C4-2B (cell line): ENCODE measurements at regions not wholly inside any gene's neighbourhood (a gene's known extent, or its start where the extent isn't known, plus 50 kb on each side); places are given as distances from the start of the nearest gene placed in this dataset.

ENCODE experiments used
- H3K27ac ChIP-seq: fragments of 450-650 bp; 2 replicates; pipeline ENCODE4 v1.5.1; 2017
- ZFX ChIP-seq: fragments of 450-650 bp; IDR thresholded peaks from 2 replicates; pipeline ENCODE4 v1.6.1; 2017
- TF ChIP-seq, protein P1 (sequence below): fragments of 450-650 bp; conservative IDR thresholded peaks from 2 replicates; pipeline ENCODE4 v1.5.1; 2017; ENCODE audit warnings: mild to moderate bottlenecking

DNA sequence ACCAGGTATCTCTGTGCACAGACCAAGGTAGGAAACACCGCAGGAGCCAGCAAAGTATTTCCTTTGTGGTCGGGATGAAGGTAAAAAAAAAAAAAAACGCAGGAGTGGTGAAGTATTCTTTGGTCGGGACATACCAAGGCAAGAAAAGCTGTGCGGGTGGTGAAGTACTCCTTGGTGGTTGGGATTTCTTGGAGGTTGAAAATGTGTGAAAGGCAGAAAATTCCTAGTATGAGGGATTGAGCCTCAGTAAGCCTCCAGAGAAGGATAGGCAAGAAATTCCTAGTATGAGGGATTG is 802.6 kb downstream of the PLA2G4A start:
- no peak for TF ChIP-seq ZFX
- TF ChIP-seq, protein P1, sequence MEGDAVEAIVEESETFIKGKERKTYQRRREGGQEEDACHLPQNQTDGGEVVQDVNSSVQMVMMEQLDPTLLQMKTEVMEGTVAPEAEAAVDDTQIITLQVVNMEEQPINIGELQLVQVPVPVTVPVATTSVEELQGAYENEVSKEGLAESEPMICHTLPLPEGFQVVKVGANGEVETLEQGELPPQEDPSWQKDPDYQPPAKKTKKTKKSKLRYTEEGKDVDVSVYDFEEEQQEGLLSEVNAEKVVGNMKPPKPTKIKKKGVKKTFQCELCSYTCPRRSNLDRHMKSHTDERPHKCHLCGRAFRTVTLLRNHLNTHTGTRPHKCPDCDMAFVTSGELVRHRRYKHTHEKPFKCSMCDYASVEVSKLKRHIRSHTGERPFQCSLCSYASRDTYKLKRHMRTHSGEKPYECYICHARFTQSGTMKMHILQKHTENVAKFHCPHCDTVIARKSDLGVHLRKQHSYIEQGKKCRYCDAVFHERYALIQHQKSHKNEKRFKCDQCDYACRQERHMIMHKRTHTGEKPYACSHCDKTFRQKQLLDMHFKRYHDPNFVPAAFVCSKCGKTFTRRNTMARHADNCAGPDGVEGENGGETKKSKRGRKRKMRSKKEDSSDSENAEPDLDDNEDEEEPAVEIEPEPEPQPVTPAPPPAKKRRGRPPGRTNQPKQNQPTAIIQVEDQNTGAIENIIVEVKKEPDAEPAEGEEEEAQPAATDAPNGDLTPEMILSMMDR: no peak
- no peak overlapping the region for H3K27ac ChIP-seq

DNA sequence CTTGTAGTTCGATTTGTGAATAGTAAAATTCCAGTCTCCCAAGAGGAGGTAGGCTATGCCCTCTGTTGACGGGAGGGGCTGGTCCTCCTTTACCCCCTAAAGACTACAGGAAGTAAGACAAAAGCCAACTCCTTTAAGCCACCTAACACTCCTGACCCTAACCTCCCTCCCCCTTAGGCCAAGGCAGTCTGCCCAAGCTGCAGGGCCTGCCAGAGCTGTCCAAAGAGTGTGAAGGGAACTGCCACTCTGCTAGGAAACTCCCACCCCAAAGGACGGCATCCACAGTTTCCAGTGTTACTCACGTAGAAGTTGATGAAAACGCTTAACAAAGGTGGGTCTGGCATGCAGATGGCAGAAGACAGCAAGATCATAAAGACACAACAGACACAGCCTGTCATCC is 803.2 kb downstream of the PLA2G4A start:
- no peak overlapping the region for H3K27ac ChIP-seq
- TF ChIP-seq, protein P1: no peak
- no peak for TF ChIP-seq ZFX

DNA sequence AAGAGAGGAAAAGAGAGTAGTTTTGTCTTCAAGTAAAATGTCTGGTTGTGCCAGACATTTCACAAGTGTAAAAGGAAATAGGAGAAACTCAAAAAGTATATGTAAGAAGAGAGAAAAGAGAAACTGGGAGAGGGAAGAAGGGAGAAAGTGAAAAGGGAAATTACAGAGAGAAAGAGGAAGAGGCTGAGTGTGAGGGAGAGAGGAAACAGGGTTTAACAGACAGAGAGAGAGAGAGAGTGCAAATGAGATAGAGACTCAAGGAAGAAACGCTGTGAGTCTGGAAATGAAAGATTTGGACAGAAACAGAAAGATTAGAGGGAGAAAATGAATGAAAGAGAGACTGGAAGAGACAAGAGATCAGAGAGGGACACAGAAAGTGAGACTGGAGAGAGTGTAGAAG is 806.2 kb downstream of the PLA2G4A start:
- TF ChIP-seq, protein P1: no peak
- TF ChIP-seq ZFX: no peak
- H3K27ac ChIP-seq: no peak overlapping the region

GRCh38 chr1:187638733-187639434 is 810.1 kb downstream of the PLA2G4A start:
- H3K27ac ChIP-seq: no peak overlapping the region
- TF ChIP-seq, protein P1: no peak
- no peak for TF ChIP-seq ZFX

GRCh38 chr1:187641015-187641414 is 812.3 kb downstream of the PLA2G4A start:
- H3K27ac ChIP-seq: no peak overlapping the region
- TF ChIP-seq, protein P1: no peak
- TF ChIP-seq ZFX: no peak

DNA sequence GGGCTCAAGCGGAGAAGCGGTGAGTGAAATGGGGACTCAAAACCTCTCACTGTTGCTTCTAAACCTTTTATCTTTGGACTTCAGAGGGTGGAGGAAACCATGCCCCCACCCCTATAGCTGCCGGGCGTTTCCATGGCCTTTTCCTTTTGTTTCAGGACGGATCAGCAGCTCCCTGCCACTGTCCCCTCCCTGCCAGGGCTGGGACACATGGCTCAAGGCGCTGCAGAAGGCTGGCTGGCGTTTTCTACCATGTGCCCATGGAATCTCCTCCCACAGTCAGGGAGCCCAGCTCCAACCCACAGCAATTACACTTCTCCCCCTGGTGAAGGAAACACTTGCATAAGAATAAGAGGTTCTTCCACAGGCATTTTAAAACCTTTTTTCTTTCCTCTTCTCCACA is 812.7 kb downstream of the PLA2G4A start:
- no peak overlapping the region for H3K27ac ChIP-seq
- no peak for TF ChIP-seq ZFX
- TF ChIP-seq, protein P1: no peak

- TF ChIP-seq ZFX: no peak
- TF ChIP-seq, protein P1: no peak
- no peak overlapping the region for H3K27ac ChIP-seq
These were observed 813.2 kb downstream of the PLA2G4A start for GRCh38 chr1:187641907-187642306.
